H1 (cell line): ENCODE measurements at regions not wholly inside any gene's neighbourhood (a gene's known extent, or its start where the extent isn't known, plus 50 kb on each side); places are given as distances from the start of the nearest gene placed in this dataset.

ENCODE experiments used
- BCL11A ChIP-seq, 2 experiments: IDR thresholded peaks; one replicate each; pipeline ENCODE4 v1.6.1; 2011; ENCODE audit warnings: low read depth in 2 of 2, low read length in 2 of 2, mild to moderate bottlenecking in 2 of 2
- CTCF ChIP-seq, 3 experiments: IDR thresholded peaks; 1 replicate in 2 of 3; 2 replicates in 1 of 3; pipeline versions ENCODE4 v1.5.1 to v1.6.1; 2011; ENCODE audit warnings: low read length in 3 of 3, mild to moderate bottlenecking in 3 of 3, inconsistent platforms in 2 of 3, low read depth in 1 of 3, moderate library complexity in 1 of 3; ENCODE audit not compliant: insufficient read depth in 1 of 3; ENCODE audit errors: control extremely low read depth in 1 of 3
- GABPA ChIP-seq: IDR thresholded peaks from 2 replicates; pipeline ENCODE4 v1.6.1; 2011; ENCODE audit warnings: mild to moderate bottlenecking, low read length, moderate library complexity, borderline replicate concordance; ENCODE audit not compliant: insufficient read depth
- JUN ChIP-seq: IDR thresholded peaks from 2 replicates; pipeline ENCODE4 v1.6.1; 2011; ENCODE audit warnings: low read depth, mild to moderate bottlenecking, improper control_type of control experiment, low read length
- JUND ChIP-seq: IDR thresholded peaks from 2 replicates; pipeline ENCODE4 v1.6.1; 2011; ENCODE audit warnings: mild to moderate bottlenecking, improper control_type of control experiment, low read length
- MAFK ChIP-seq: IDR thresholded peaks from 2 replicates; pipeline ENCODE4 v1.6.1; 2012; ENCODE audit warnings: low read depth, mild to moderate bottlenecking, improper control_type of control experiment, low read length
- NRF1 ChIP-seq: IDR thresholded peaks from 2 replicates; pipeline ENCODE4 v1.6.1; 2011; ENCODE audit warnings: mild to moderate bottlenecking, low read depth, low read length, improper control_type of control experiment
- POLR2A ChIP-seq, 2 experiments: IDR thresholded peaks; 1 replicate in 1 of 2; 2 replicates in 1 of 2; pipeline ENCODE4 v1.6.1; 2011; ENCODE audit warnings: low read depth in 2 of 2, low read length in 2 of 2, mild to moderate bottlenecking in 2 of 2; ENCODE audit errors: control extremely low read depth in 1 of 2
- POU5F1 ChIP-seq: IDR thresholded peaks from 2 replicates; pipeline ENCODE4 v1.6.1; 2011; ENCODE audit warnings: low read depth, mild to moderate bottlenecking, low read length, moderate library complexity
- SIN3A ChIP-seq, 2 experiments: IDR thresholded peaks in 1 of 2; conservative IDR thresholded peaks in 1 of 2; 2 replicates each; pipeline ENCODE4 v1.6.1; 2011 to 2012; ENCODE audit warnings: low read length in 2 of 2, improper control_type of control experiment in 1 of 2, low read depth in 1 of 2, mild to moderate bottlenecking in 1 of 2
- TAF1 ChIP-seq: IDR thresholded peaks from 2 replicates; pipeline ENCODE4 v1.6.1; 2011; ENCODE audit warnings: mild to moderate bottlenecking, low read depth, low read length
- TBP ChIP-seq: IDR thresholded peaks from 2 replicates; pipeline ENCODE4 v1.6.1; 2011; ENCODE audit warnings: low read depth, low read length, improper control_type of control experiment
- TF ChIP-seq, protein P1 (sequence below): IDR thresholded peaks from 2 replicates; pipeline ENCODE4 v1.6.1; 2012; ENCODE audit warnings: low read length, inconsistent platforms

GRCh38 chr2:53021292-53021691, 746.3 kb upstream of the CHAC2 start:
- TF ChIP-seq CTCF (IDR thresholded peaks at IDR 0.05; ENCODE audit: control extremely low read depth in 1 of 3, insufficient read depth in 1 of 3, low read depth in 1 of 3, low read length in 3 of 3): no peak
- TF ChIP-seq POLR2A (IDR thresholded peaks at IDR 0.05; ENCODE audit: control extremely low read depth in 1 of 2, low read depth in 2 of 2, low read length in 2 of 2): no peak
- no peak for TF ChIP-seq SIN3A (conservative IDR thresholded peaks at IDR 0.05 in 1 of 2, IDR thresholded peaks at IDR 0.05 in 1 of 2; ENCODE audit: low read depth in 1 of 2, low read length in 2 of 2)
- TF ChIP-seq TAF1: no peak
- no peak for TF ChIP-seq GABPA
- no peak for TF ChIP-seq MAFK
- TF ChIP-seq, protein P1, sequence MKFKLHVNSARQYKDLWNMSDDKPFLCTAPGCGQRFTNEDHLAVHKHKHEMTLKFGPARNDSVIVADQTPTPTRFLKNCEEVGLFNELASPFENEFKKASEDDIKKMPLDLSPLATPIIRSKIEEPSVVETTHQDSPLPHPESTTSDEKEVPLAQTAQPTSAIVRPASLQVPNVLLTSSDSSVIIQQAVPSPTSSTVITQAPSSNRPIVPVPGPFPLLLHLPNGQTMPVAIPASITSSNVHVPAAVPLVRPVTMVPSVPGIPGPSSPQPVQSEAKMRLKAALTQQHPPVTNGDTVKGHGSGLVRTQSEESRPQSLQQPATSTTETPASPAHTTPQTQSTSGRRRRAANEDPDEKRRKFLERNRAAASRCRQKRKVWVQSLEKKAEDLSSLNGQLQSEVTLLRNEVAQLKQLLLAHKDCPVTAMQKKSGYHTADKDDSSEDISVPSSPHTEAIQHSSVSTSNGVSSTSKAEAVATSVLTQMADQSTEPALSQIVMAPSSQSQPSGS: no peak
- TF ChIP-seq NRF1: no peak
- no peak for TF ChIP-seq POU5F1
- no peak for TF ChIP-seq BCL11A (IDR thresholded peaks at IDR 0.05; ENCODE audit: low read depth in 2 of 2, low read length in 2 of 2)
- no peak for TF ChIP-seq TBP
- no peak for TF ChIP-seq JUN
- no peak for TF ChIP-seq JUND
